Right ventricle myocardium inferior (tissue), 1 donor: ENCODE measurements at regions not wholly inside any gene's neighbourhood (a gene's known extent, or its start where the extent isn't known, plus 50 kb on each side); places are given as distances from the start of the nearest gene placed in this dataset.
"Not testable (repeated sequence)": the region's sequence is repeated elsewhere in the genome, so short reads cannot be mapped to it uniquely, and the experiment has no call there.

Source experiments
- ATAC-seq: fragments of 200-7000 bp; cut with Tn5 transposase; one replicate; pipeline ENCODE4 v1.9.1; 2020; ENCODE audit warnings: mild to moderate bottlenecking, moderate library complexity
- DNase-seq: peaks from one replicate; pipeline ENCODE4 v3.0.0; 2021; ENCODE audit errors: missing footprints
- intact Hi-C: fragments of 100-400 bp; cut with DNase I; formaldehyde crosslinking; loops from one replicate; pipeline ENCODE4 v1.11.0; 2022
- donor health status: DM: no; HTN: yes; CAD: no; lungs with severe emphysema.

DNA sequence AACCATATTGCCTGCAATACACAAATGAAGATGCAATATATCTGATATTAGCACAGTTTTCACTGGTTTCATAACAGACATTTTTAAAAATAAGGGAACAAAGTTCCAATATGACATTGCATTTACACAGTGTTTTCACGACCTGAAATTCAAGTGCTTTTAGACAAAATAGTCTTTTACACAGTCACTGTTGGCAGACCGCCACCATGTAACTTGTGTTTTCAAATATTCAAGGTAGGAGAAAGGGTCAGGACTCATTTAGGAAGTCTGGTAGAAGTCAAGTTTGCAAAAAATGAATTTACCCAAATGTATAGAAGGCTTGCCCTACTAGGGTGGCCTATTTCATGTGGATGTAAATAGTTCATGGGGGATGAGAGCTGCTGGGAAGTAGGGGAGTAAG is 98.1 kb upstream of the TAS2R1 start:
- ATAC-seq (no peak), DNase-seq (no peak)
- intact Hi-C loops, result no loop called here

DNA sequence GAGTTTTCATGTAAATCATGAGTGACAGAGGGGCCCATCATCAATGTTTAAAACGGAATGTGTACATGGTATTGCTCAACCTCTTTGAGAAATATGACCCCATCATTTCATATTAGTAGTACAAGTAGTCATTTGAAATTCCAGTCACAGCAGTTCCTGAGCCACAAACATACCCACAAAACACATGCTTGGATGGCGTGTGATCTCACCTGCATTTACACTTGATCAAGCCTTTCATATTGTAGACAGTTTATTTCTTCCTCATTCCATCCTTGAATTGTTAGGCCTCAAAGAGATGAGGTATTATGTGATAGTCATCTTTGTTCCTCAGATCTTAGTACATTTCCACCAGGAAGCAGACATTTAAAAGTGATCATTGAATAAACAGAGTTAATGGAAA is 96.8 kb upstream of the TAS2R1 start:
- DNase-seq, result no peak
- intact Hi-C loops, result no loop called here
- ATAC-seq, result no peak

DNA sequence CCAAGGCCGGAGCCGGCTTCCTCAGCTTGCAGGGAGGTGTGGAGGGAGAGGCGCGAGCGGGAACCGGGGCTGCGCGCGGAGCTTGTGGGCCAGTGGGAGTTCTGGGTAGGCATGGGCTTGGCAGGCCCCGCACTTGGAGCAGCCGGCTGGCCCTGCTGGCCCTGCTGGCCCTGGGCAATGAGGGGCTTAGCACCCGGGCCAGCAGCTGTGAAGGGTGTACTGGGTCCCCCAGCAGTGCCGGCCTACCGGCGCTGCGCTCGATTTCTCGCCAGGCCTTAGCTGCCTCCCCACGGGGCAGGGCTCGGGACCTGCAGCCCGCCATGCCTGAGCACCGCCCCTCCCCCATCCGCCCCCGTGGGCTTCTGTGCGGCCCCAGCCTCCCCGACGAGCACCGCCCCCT is 95.1 kb upstream of the TAS2R1 start:
- intact Hi-C loops, ATAC-seq, DNase-seq: not testable (repeated sequence)

DNA sequence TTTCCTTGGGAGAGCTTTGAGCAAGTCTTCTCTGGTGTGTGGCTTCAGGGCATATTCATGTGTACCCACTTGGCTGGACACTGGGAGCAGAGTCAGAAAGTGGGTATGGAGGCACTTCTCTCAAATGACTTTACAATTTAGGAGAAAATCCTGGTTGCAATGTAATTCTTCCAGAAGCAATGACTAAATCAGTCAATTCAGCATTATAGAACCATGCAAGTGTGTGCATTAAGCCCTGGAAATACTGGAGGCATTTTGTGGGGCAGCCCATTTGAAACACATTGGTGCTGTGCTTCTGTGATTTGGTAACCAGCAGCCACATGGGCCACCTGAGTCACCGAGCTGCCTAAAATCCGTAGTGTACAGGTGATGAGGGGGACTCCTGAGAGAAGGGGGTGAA is 94.6 kb upstream of the TAS2R1 start:
- ATAC-seq (no peak), DNase-seq (no peak)
- intact Hi-C loops, result no loop called here

DNA sequence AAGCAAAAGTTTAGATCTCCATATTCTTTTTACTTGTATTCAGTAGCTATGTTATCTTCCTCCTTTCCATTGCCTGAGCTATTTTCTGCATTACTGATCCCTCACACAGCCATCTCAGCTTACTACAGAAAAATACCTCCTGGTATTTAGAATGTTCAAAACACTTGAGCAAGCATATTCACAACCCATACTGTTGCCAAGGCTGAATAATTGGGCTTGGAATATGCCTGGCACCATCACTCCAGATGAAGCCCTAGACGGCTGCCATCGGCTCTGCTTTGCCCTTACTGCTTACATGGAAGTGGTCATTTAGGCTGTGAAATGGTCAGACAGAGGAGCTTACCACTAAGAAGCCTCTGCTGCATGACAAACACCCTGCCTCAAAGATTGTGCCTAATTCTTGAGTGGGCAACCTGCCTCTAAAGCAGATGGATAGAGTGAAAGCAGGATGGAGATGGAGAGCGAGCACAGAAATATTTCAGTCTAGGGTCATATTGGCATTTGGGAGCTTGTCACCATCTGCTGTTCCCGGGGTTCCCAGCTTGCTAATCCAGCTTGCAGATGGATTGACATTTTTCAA is 92.5 kb upstream of the TAS2R1 start:
- intact Hi-C loops, result no loop called here
- DNase-seq, result no peak
- no peak for ATAC-seq

DNA sequence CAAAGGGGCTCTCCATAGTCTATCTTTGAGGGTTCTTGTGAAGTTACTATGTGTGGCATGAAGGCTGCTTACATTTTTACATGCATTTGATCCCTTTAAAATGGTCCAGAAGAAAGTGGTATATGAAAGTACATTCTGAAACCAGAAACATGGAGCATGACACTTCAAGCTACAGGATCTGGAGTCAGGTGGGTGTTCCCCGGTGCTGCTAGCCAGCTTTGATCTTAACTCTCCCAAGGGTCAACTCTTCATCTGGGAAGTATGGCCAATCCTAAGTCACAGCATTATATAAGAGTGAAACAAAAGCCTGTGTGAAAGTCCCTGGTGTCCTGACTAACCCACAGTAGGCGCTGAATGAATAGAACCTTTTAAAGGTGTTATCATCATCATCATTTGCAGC is 91.0 kb upstream of the TAS2R1 start:
- intact Hi-C loops, result no loop called here
- DNase-seq (no peak), ATAC-seq (no peak)

DNA sequence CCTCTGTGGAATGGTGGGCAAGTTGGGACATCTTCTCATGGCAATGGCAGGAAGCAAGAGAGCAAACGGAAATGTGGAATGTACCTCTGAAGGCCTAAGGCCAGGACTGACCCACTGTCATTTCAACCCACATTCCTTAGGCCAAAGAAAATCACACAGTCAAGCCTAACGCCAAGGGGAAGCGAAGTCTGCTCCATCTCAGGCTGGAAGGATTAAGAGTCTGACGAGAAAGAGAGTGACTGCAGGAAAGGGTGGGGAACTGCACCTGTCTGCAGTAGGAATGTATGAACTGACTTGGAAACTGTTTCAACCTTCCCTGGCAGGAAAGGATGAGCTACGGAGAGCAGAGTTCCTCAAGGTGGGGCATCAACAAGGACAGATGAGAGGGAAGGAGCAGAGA is 90.2 kb upstream of the TAS2R1 start:
- intact Hi-C loops, result no loop called here
- no peak for ATAC-seq
- no peak for DNase-seq

DNA sequence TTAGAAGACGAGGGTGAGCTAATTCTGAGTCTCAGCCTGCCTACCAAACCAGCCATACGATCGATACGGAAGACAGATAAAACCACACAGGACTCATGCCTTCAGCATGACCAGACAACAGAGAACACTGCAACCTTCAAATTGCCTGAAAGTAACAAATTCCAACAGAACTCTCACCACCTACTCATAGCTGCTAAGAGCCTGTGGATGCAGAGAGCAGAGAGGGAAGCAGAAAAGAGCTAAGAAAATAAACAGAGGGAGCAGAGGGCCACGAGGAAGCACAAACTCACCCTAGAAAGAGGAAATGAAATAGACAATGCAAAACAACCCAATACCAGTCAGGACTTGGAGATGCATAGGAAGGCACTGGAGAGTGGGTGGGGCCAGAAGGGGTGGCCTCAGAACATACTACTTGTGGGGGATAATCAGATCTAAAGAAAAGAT is 86.7 kb upstream of the TAS2R1 start:
- intact Hi-C loops, result no loop called here

DNA sequence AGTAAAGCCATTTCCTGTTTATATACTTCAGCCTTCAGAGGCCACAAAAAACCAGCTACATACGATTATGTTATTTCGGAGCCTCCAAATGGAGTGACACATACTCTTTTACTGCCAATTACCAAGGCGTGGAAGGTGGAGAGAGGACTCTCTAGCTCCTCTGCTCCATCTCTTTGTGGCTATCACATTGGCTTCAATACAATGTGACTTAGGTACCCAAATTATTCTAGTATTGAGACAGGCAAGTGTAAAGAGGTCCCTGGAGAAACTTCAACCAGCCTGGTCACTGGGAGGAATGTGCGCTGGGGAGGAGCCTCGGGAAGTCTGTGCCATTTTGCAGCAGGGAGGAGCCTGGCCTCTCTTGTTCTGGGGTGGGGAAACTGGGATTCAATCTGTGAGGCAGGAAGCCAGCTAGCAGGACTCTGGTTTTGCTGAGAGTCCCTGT is 85.8 kb upstream of the TAS2R1 start:
- intact Hi-C loops, result no loop called here
- ATAC-seq (no peak), DNase-seq (no peak)

More for the DNA sequence above, 86.7 kb upstream of the TAS2R1 start:
- no peak for ATAC-seq
- no peak for DNase-seq

DNA sequence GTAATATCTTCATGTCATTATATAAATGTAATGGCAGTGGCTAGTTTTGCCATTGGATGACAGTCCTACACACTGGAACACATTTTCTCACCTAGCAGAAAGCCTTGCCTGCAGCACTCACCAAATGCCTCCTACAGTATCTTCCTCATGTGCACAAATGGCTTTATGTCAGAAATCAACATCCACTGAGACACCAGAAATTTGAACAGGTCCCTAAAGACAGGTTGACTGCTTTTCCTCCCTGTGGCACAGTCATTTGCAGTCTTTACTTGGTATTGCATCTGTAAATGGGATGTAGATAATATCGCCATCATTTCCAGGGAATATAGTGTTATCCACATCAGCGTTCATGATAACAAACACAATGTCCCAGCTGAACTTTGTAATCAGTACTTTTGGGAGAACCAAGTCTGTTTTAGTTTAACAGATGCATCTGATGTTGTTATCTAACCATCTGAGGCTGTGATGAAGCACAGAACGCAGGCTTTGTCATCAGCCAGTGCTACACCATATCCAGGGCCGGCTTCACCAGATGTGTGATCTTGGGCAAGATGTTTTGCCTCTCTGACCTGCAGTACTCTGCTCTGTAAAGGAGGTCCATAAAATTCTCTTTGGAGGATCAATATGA is 83.9 kb upstream of the TAS2R1 start:
- intact Hi-C loops, result no loop called here
- no peak for ATAC-seq

DNA sequence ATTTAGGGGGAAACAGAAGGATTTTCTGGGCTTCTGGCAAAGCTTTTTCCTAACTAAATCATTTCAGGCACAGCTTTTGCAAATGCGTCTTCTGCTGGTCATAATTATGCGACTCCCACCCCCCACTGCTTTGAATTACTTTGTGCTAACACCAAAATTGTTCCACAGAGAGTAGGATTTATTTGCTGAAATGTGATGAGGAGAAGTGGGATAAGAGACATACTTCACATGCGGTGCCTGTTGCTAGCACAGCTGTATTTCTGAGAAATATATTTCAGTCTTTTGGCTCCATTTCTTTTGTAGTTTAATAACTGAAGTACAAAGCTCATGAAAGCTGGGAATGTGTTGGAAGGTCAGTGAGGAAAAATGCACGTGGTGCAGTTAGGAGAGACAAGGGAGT is 83.2 kb upstream of the TAS2R1 start:
- DNase-seq, result no peak
- intact Hi-C loops, result no loop called here
- no peak for ATAC-seq

More for the DNA sequence above, 83.9 kb upstream of the TAS2R1 start:
- DNase-seq, result no peak

DNA sequence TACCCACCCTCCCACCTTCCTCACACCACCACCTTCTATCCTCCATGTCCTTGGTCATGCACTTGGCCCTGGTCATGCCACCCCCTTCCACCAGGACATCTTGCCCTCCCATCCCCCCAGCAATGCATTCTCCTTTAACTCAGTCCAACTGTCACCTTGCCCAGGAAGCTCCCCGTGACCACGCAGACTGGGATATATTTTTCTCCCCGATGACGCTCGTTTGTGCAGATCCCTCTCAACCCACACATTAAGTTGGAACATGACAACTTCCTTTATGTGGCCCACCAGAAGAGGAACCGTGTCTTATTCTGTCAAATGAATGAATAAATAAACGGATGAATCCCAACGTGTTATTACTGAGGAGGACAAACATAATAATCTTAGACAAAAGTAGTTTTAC is 82.8 kb upstream of the TAS2R1 start:
- intact Hi-C loops, result no loop called here
- DNase-seq (no peak), ATAC-seq (no peak)

DNA sequence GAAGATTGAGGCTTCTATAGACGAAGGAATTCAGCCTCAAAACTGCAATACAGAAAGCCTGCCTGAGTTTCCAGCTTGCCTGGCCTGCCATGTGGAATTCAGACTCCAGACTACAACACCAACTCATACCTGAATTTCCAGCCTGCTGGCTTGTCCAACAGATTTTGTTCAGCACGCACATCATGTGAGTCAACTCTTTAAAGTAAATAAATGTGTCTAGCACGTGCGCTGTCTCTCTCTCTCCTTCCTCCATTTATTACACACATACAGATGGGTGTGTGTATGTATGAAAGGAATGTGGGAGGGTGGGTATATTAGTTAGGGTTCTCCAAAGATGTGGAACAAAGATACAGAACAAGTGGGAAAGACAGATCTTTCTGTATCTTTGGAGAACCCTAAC is 82.4 kb upstream of the TAS2R1 start:
- ATAC-seq, result no peak
- no peak for DNase-seq
- intact Hi-C loops, result no loop called here

DNA sequence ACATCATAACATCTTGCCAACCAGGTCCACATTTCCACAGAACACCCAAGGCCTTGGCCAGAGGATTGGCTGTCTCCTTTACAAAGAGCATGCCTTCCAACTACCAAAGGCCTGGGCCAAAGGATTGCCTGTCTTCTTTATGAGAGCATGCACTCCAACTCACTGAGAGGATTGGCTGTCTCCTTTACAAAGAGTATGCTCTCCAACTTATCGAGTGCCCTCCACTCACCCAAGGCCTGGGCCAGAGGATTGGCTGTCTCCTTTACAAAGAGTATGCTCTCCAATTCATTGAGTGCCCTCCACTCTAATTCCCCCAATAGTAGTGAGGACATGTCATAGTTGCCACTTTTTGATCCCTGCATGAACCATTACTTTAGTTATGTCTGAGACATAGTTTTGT is 79.9 kb upstream of the TAS2R1 start:
- no peak for DNase-seq
- intact Hi-C loops, result no loop called here
- ATAC-seq, result no peak

DNA sequence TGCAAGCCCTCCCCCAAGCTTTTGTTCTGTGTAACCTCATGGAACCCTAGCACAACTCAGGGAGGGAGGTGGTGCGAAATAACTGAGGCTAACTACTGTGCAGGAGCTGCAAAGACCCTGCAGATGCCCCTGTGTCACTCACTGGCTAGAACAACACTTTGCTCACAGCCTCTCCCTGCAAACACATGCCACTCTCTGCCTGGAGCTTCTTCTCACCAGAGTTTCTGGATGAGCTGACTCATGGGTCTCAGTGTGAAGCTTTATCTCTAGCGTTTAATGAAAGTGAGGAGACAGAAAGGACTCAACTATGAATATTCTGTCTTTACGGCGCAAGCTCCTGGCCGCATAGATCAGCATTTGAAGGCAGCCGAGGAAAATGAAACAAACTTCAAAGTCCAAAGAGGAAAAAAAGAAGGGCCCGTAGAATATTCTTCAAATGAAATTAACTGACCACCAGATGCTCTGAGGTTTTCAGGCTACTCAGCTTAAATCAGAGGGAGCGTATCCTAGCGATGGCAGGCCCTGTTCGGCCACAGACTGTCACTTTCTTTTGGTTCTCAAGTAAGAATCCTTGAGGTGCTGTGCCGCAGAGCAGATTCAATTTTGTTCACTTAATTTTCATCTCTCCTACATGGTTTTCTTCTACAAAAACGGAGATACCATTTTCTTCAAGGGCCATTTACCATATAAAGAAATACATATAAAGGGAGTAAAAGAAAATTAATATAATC is 77.7 kb upstream of the TAS2R1 start:
- DNase-seq, result no peak
- ATAC-seq, result no peak
- intact Hi-C loops, result no loop called here

DNA sequence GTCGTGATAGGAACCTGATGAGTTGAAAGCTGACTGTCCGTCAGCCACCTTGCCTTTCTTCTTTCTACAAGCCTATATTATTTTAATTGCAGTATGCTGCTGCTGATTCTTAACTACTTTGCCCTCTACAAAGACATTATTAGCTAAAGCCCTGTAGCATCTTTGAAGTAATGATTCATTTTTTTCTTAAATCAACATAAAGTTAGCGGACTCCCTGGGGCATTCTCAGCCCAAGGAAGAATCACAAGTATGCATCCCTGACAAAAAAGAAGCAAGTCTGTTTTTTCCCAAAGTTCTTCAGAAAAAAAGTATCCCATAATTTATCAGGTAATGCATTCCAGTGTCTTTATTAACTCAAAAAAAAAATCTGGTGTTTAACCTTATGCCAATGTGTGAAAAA is 69.5 kb upstream of the TAS2R1 start:
- intact Hi-C loops, result no loop called here
- ATAC-seq (no peak), DNase-seq (no peak)

DNA sequence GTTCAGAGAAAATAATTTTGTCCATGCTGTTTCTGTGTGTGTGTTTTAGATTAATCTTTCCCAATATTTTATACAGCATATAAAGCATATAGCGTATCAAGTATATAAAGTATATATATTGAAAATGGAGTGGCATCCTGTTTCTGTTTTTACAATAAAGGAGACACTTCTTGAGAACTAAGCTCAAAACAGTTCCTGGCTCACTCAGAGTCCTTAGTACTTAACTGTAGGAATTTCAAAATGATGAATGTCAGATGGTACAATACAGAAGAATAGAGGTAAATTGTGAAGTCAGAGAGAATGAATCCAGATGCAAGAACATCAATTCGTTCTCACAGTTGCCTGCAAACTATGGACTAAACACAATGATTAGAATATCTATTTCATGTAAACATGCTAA is 68.7 kb upstream of the TAS2R1 start:
- no peak for DNase-seq
- no peak for ATAC-seq
- intact Hi-C loops, result no loop called here

DNA sequence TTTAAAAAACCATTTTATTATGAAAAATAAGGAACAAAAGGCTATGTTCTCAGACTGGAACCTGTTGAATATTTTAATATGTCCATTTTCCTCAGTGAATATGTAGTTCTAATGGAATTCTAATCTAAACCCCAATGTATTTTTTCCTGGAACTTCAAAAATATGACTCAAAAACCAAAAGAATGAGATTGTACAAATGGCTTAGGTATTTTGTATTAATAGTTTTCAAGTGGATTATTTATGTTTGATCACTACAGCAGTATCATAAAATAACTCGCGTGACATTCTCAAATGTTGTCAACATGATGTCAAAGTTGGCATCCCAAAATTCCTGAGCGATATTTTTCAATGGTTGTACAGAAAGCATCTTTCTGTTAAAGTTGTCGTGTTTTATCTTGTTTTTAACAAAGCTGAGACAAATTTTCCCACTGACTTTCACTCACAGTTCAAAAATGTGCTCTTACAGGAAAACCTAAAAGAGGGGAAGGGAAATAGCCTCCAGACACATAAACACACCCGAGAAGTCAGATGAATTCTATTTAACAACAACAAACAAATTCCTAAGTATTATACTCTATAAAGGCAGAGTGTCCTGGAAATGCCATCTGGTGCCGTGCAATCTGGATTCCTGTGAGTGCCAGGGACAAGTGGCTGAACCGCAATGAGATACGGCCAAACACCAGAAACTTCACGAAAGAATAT is 68.1 kb upstream of the TAS2R1 start:
- intact Hi-C loops, result no loop called here

DNA sequence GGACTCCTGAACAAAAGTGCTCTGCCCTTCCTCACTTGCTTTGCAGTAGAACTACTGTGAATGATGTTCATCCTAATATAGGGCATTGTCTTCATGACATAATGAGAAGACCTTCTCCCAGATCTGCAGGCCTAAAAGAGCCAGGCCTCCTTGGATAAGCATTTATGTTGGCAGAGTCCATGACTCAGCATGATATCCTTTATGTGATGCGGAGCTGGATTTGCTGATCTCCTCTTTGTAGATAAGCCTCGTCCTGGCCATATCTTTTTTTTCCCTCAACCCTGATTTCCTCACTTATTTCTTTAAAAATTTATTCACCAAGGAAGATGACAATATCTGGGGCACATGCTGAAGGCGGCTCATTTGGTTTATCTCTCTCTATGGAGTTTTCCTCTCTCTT is 62.4 kb upstream of the TAS2R1 start:
- intact Hi-C loops, result no loop called here
- ATAC-seq (no peak), DNase-seq (no peak)

More for the DNA sequence above, 68.1 kb upstream of the TAS2R1 start:
- no peak for DNase-seq
- ATAC-seq, result no peak

DNA sequence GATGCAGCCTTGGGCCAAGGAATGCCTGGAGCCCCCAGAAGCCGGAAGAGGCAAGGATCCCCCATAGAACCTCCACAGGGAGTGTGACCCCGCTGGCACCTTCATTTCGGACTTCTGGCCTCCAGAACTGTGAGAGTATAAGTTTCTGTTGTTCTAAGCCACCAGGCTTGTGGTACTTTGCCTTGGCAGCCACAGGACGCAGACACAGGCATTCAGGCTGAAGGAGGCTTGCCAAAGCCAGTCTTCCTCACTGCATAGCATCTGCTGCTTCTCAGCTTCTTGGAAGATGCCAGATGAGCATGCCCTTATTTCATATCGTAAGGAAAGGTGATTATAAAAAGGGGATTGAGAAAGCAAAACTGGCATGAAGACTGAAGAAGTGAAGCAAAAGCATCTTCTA is 61.1 kb upstream of the TAS2R1 start:
- ATAC-seq (no peak), DNase-seq (no peak)
- intact Hi-C loops, result no loop called here
